SK-N-SH (cell line): ENCODE measurements at regions not wholly inside any gene's neighbourhood (a gene's known extent, or its start where the extent isn't known, plus 50 kb on each side); places are given as distances from the start of the nearest gene placed in this dataset.

Experiments
- CTCF ChIA-PET: fragments of 300-600, 350-600 bp; formaldehyde crosslinking; extraction: SDS; loops from one replicate; lab custom pipeline; 2021; lab: Yijun Ruan, JAX
- POLR2A ChIA-PET: fragments of 350-600 bp; sonication (Branson Sonifier 250); formaldehyde crosslinking; extraction: SDS; loops from one replicate; lab custom pipeline; 2020; ENCODE audit warnings: antibody characterized with exemption, inconsistent platforms; lab: Yijun Ruan, JAX
- DNase-seq: peaks from one replicate; pipeline ENCODE4 v3.0.0; 2012
- H2AFZ ChIP-seq: fragments of 200-600 bp; sonication (generic); 2 replicates; pipeline ENCODE4 v1.8.1; 2016; ENCODE audit warnings: antibody characterized with exemption, mild to moderate bottlenecking, low read depth
- H3F3A ChIP-seq: fragments of 200-600 bp; sonication (generic); replicated peaks from 2 replicates; pipeline ENCODE3; 2016; ENCODE audit warnings: antibody characterized with exemption, mild to moderate bottlenecking; ENCODE audit not compliant: insufficient read depth
- H3K27ac ChIP-seq, 2 experiments: fragments of 200-500 bp in 1 of 2; fragments of 200-600 bp in 1 of 2; sonication (Bioruptor generic) in 1 of 2; sonication (generic), shearing (Covaris generic) in 1 of 2; 2 replicates each; pipeline versions ENCODE4 v1.5.1 to v1.6.1; 2014 to 2016; ENCODE audit warnings: low read depth in 2 of 2, inconsistent platforms in 1 of 2, low read length in 1 of 2, mild to moderate bottlenecking in 1 of 2, mixed read lengths in 1 of 2
- H3K27me3 ChIP-seq: fragments of 200-600 bp; sonication (generic), shearing (Covaris generic); 2 replicates; pipeline ENCODE4 v1.6.1; 2016; ENCODE audit warnings: mixed run types; ENCODE audit not compliant: insufficient read depth
- H3K36me3 ChIP-seq, 2 experiments: fragments of 200-500 bp in 1 of 2; fragments of 200-600 bp in 1 of 2; sonication (Bioruptor generic) in 1 of 2; sonication (generic) in 1 of 2; replicated peaks in 1 of 2; 2 replicates each; pipeline versions ENCODE3 to v1.5.1; 2014 to 2016; ENCODE audit warnings: low read length in 1 of 2, mild to moderate bottlenecking in 1 of 2; ENCODE audit not compliant: insufficient read depth in 2 of 2, control insufficient read depth in 1 of 2
- H3K4me1 ChIP-seq, 2 experiments: fragments of 200-500 bp in 1 of 2; fragments of 200-600 bp in 1 of 2; sonication (Bioruptor generic) in 1 of 2; sonication (generic), shearing (Covaris generic) in 1 of 2; 2 replicates each; pipeline versions ENCODE4 v1.5.1 to v1.6.1; 2014 to 2016; ENCODE audit warnings: low read depth in 1 of 2, low read length in 1 of 2, mixed run types in 1 of 2; ENCODE audit not compliant: insufficient read depth in 2 of 2, control insufficient read depth in 1 of 2
- H3K4me2 ChIP-seq: fragments of 200-600 bp; sonication (generic), shearing (Covaris generic); 2 replicates; pipeline ENCODE4 v1.6.1; 2017; ENCODE audit warnings: mixed run types
- H3K4me3 ChIP-seq, 2 experiments: fragments of 200-500 bp in 1 of 2; fragments of 200-600 bp in 1 of 2; sonication (Bioruptor generic) in 1 of 2; sonication (generic), shearing (Covaris generic) in 1 of 2; 2 replicates each; pipeline versions ENCODE4 v1.5.1 to v1.8.1; 2014 to 2016; ENCODE audit warnings: low read depth in 2 of 2, inconsistent platforms in 1 of 2, low read length in 1 of 2, mild to moderate bottlenecking in 1 of 2, mixed read lengths in 1 of 2, moderate library complexity in 1 of 2
- H3K79me2 ChIP-seq: fragments of 200-600 bp; sonication (generic); 2 replicates; pipeline ENCODE4 v1.8.1; 2017; ENCODE audit warnings: mild to moderate bottlenecking; ENCODE audit not compliant: insufficient read depth
- H3K9ac ChIP-seq: fragments of 200-600 bp; sonication (generic); 2 replicates; pipeline ENCODE4 v1.6.1; 2017; ENCODE audit warnings: mixed run types
- H3K9me2 ChIP-seq: fragments of 200-600 bp; sonication (generic); 2 replicates; pipeline ENCODE4 v1.6.1; 2017; ENCODE audit warnings: mixed run types
- H3K9me3 ChIP-seq: fragments of 200-600 bp; sonication (generic); 2 replicates; pipeline ENCODE4 v1.6.1; 2017; ENCODE audit warnings: mixed run types, mild to moderate bottlenecking, moderate library complexity
- H4K20me1 ChIP-seq: fragments of 200-600 bp; sonication (generic); 2 replicates; pipeline ENCODE4 v1.6.1; 2017; ENCODE audit warnings: mild to moderate bottlenecking, mixed run types; ENCODE audit not compliant: insufficient read depth
- EP300 ChIP-seq, 2 experiments: IDR thresholded peaks; 2 replicates each; pipeline versions ENCODE4 v1.4.0 to v1.6.1; 2012; ENCODE audit warnings: borderline replicate concordance in 1 of 2, low read depth in 1 of 2, low read length in 1 of 2
- EZH2phosphoT487 ChIP-seq: fragments of 200-600 bp; sonication (generic); IDR thresholded peaks from 2 replicates; pipeline ENCODE4 v1.6.1; 2017; ENCODE audit warnings: low read depth, mixed run types, mild to moderate bottlenecking, antibody characterized with exemption, moderate library complexity, borderline replicate concordance
- FOSL2 ChIP-seq: IDR thresholded peaks from 2 replicates; pipeline ENCODE4 v1.4.0; 2012; ENCODE audit warnings: low read depth, mild to moderate bottlenecking, moderate library complexity, borderline replicate concordance
- FOXJ3 ChIP-seq: sonication (generic); formaldehyde crosslinking; IDR thresholded peaks from 2 replicates; pipeline ENCODE4 v1.5.1; 2020; ENCODE audit warnings: mild to moderate bottlenecking, missing genetic modification reagents
- FOXM1 ChIP-seq: IDR thresholded peaks from 2 replicates; pipeline ENCODE4 v1.4.0; 2012; ENCODE audit warnings: low read depth, mild to moderate bottlenecking
- GABPA ChIP-seq: IDR thresholded peaks from 2 replicates; pipeline ENCODE4 v1.4.0; 2012; ENCODE audit warnings: low read depth, mild to moderate bottlenecking
- GATA2 ChIP-seq: sonication (generic); formaldehyde crosslinking; IDR thresholded peaks from 2 replicates; pipeline ENCODE4 v1.5.0; 2020; ENCODE audit warnings: mild to moderate bottlenecking, missing genetic modification reagents
- MXI1 ChIP-seq: IDR thresholded peaks from 2 replicates; pipeline ENCODE4 v1.6.1; 2012; ENCODE audit warnings: mild to moderate bottlenecking, low read depth, low read length, improper control_type of control experiment
- RAD21 ChIP-seq: IDR thresholded peaks from 2 replicates; pipeline ENCODE4 v1.6.1; 2012; ENCODE audit warnings: mild to moderate bottlenecking, low read length
- RCOR1 ChIP-seq: fragments of 150-350 bp; IDR thresholded peaks from 2 replicates; pipeline ENCODE4 v1.6.1; 2017; ENCODE audit warnings: antibody characterized with exemption, low read length
- RXRA ChIP-seq: IDR thresholded peaks from 2 replicates; pipeline ENCODE4 v1.4.0; 2012; ENCODE audit warnings: low read depth, mild to moderate bottlenecking, borderline replicate concordance
- SIN3A ChIP-seq: IDR thresholded peaks from 2 replicates; pipeline ENCODE4 v1.6.1; 2012; ENCODE audit warnings: low read depth, mild to moderate bottlenecking, low read length, moderate library complexity, borderline replicate concordance
- TEAD4 ChIP-seq: IDR thresholded peaks from 2 replicates; pipeline ENCODE4 v1.4.0; 2012; ENCODE audit warnings: mild to moderate bottlenecking, borderline replicate concordance; ENCODE audit not compliant: insufficient read depth
- WGBS: methylation state at CpG from one replicate; pipeline ENCODE4 v1.1.6; 2017; ENCODE audit warnings: low lambda C conversion rate; 5-methylcytosine and 5-hydroxymethylcytosine counted together
- TF ChIP-seq, protein P1 (sequence below): fragments of 200-600 bp; sonication (generic); IDR thresholded peaks from 2 replicates; pipeline ENCODE4 v1.6.1; 2017; ENCODE audit warnings: antibody characterized with exemption, mild to moderate bottlenecking, moderate library complexity
- TF ChIP-seq, protein P2 (sequence below): IDR thresholded peaks from 2 replicates; pipeline ENCODE4 v1.4.0; 2012; ENCODE audit warnings: low read depth
- TF ChIP-seq, protein P3 (sequence below): IDR thresholded peaks from 2 replicates; pipeline ENCODE4; 2012
- TF ChIP-seq, protein P4 (sequence below): fragments of 150-350 bp; IDR thresholded peaks from 2 replicates; pipeline ENCODE4 v1.6.1; 2016; ENCODE audit warnings: mild to moderate bottlenecking, low read depth, low read length
- TF ChIP-seq, protein P5 (sequence below): IDR thresholded peaks from 2 replicates; pipeline ENCODE4 v1.4.0; 2012; ENCODE audit warnings: low read depth, borderline replicate concordance

DNA sequence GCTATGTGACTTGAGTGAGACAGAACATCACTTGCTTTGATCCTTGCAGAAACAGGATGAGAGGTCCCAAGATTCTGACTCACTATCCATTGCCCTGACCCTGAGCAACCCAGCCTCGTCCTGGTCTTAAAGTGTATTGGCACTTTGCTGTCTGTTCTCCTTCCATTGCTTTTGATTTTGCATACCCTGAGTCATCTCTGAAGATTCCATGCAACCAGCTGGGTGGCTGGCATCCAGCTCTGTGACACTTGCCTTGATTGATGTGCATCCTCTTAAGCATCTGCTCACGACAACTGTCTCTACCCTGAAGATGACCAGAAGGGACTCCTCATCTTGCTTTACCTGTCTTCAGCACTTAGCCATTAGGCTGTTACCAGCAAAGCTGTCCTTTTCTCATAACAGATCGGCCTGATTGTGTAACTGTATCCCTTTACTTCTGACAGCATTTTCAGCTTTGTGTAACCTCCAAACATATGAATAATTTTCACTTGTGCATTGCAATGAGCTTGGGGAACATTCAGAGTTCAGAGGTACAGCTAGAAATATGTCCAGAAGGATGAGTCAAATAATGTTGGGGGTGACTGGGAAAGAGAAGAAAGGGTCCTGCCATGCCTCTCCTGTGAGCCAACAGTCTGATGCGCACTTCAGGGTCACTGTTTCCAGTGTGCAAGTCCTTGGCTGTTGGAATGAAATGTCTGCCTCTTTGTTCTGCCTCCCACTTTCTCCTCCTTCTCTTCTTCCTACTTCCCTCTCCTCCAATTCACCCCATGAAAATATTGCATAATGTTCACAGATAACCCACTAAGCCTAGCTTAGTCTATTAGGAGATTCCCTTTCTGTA lies 249.7 kb upstream of the OSR1 start (continued):
- TF ChIP-seq FOXJ3 (CRISPR knock-in tag) (no peak), MXI1 (no peak), RCOR1 (no peak), GABPA (no peak), FOSL2 (peak; percentile 79), RAD21 (no peak), GATA2 (CRISPR knock-in tag) (no peak), EP300 (IDR thresholded peaks at IDR 0.05; ENCODE audit: borderline replicate concordance in 1 of 2, low read depth in 1 of 2, low read length in 1 of 2) (peak in 1 of 2 experiments; percentile 79; a peak in 1 of 4 replicates), EZH2phosphoT487 (no peak), TEAD4 (peak; percentile 51; the same call in 1 of the 2 replicates), RXRA (0 out of 2 replicates have a peak, but pooled peaks have one; percentile 54)
- TF ChIP-seq, protein P1, sequence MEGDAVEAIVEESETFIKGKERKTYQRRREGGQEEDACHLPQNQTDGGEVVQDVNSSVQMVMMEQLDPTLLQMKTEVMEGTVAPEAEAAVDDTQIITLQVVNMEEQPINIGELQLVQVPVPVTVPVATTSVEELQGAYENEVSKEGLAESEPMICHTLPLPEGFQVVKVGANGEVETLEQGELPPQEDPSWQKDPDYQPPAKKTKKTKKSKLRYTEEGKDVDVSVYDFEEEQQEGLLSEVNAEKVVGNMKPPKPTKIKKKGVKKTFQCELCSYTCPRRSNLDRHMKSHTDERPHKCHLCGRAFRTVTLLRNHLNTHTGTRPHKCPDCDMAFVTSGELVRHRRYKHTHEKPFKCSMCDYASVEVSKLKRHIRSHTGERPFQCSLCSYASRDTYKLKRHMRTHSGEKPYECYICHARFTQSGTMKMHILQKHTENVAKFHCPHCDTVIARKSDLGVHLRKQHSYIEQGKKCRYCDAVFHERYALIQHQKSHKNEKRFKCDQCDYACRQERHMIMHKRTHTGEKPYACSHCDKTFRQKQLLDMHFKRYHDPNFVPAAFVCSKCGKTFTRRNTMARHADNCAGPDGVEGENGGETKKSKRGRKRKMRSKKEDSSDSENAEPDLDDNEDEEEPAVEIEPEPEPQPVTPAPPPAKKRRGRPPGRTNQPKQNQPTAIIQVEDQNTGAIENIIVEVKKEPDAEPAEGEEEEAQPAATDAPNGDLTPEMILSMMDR = no peak
- TF ChIP-seq, protein P2, sequence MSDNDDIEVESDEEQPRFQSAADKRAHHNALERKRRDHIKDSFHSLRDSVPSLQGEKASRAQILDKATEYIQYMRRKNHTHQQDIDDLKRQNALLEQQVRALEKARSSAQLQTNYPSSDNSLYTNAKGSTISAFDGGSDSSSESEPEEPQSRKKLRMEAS = no peak; the same call in 1 of the 2 replicates
- TF ChIP-seq, protein P3, sequence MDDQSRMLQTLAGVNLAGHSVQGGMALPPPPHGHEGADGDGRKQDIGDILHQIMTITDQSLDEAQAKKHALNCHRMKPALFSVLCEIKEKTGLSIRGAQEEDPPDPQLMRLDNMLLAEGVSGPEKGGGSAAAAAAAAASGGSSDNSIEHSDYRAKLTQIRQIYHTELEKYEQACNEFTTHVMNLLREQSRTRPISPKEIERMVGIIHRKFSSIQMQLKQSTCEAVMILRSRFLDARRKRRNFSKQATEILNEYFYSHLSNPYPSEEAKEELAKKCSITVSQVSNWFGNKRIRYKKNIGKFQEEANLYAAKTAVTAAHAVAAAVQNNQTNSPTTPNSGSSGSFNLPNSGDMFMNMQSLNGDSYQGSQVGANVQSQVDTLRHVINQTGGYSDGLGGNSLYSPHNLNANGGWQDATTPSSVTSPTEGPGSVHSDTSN = peak; percentile 95
- TF ChIP-seq, protein P4, sequence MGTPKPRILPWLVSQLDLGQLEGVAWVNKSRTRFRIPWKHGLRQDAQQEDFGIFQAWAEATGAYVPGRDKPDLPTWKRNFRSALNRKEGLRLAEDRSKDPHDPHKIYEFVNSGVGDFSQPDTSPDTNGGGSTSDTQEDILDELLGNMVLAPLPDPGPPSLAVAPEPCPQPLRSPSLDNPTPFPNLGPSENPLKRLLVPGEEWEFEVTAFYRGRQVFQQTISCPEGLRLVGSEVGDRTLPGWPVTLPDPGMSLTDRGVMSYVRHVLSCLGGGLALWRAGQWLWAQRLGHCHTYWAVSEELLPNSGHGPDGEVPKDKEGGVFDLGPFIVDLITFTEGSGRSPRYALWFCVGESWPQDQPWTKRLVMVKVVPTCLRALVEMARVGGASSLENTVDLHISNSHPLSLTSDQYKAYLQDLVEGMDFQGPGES = no peak

DNA sequence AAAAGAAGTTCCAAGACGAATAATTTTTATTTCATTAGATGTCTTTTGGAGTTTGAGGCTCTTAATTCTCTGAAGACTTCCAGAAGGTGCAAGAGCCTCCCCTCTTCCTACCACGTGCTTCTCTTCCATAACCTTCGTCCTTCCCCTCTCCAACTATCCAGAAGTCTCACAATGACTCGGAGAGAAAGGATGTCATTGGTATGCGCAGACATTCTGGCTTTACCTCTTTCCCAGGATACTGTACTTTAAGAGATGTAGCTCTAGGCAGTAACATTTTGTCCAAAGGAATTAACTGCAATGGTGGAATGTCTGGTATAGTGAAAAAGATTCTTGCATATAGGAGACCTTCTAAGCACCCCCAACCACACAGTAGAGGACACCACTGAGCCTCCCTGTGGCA lies 249.0 kb upstream of the OSR1 start:
- Histone ChIP-seq H3K4me2 (peak overlapping the region; percentile 14), H3K36me3 (no peaks in the 10 kb centered on the region), H3K9ac (no peak overlapping the region), H3K9me3 (no peaks in the 10 kb centered on the region), H3K4me1 (0 out of 4 replicates have a peak, but pooled peaks cover 0 to 3% of the 10 kb centered on the region in 2 experiments), H3K79me2 (no peaks in the 10 kb centered on the region), H2AFZ (no peak overlapping the region), H3K4me3 (0 out of 4 replicates have a peak overlapping the region, but pooled peaks of 1 of the 2 experiments have one; percentile 0), H4K20me1 (no peaks in the 10 kb centered on the region), H3F3A (no peaks in the 10 kb centered on the region), H3K9me2 (no peaks in the 10 kb centered on the region), H3K27ac (no peak overlapping the region), H3K27me3 (no peaks in the 10 kb centered on the region; the same call in 1 of the 2 replicates)
- 9% methylated on average over 5 of the region's 5 CpGs for whole genome bisulfite sequencing
- ChIA-PET POLR2A (no interaction called here), CTCF (no interaction called here)
- DNase-seq = no peak
- TF ChIP-seq RXRA (no peak), FOXJ3 (CRISPR knock-in tag) (no peak), EP300 (IDR thresholded peaks at IDR 0.05; ENCODE audit: borderline replicate concordance in 1 of 2, low read depth in 1 of 2, low read length in 1 of 2) (no peak), MXI1 (no peak), SIN3A (no peak), EZH2phosphoT487 (no peak), FOXM1 (no peak), GATA2 (CRISPR knock-in tag) (no peak)
- TF ChIP-seq, protein P2 = no peak; the same call in 1 of the 2 replicates
- TF ChIP-seq, protein P5, sequence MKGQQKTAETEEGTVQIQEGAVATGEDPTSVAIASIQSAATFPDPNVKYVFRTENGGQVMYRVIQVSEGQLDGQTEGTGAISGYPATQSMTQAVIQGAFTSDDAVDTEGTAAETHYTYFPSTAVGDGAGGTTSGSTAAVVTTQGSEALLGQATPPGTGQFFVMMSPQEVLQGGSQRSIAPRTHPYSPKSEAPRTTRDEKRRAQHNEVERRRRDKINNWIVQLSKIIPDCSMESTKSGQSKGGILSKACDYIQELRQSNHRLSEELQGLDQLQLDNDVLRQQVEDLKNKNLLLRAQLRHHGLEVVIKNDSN = no peak
